ENCODE measurements at regions not wholly inside any gene's neighbourhood (a gene's known extent, or its start where the extent isn't known, plus 50 kb on each side); places are given as distances from the start of the nearest gene placed in this dataset.

DNA sequence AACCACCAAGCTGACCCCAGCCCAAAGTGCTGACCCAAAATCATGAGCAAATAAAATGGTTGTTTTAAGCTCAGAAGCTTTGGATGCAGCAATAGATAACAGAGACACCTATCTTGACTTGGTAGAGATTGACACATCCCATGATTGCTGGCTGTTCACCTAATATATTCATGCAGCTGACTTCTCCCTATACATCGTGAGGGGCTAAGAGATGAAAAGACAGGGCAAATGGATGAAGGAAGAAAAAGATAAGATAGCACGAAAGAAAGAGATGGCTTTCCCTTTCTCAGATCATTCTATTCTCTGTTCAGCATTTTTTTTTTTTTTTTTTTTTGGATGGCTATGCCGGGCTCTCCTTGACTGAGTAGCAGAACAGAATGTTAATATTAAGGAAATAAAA is 141.5 kb upstream of the ADAMTS9 start:
- TF ChIP-seq, protein P1, sequence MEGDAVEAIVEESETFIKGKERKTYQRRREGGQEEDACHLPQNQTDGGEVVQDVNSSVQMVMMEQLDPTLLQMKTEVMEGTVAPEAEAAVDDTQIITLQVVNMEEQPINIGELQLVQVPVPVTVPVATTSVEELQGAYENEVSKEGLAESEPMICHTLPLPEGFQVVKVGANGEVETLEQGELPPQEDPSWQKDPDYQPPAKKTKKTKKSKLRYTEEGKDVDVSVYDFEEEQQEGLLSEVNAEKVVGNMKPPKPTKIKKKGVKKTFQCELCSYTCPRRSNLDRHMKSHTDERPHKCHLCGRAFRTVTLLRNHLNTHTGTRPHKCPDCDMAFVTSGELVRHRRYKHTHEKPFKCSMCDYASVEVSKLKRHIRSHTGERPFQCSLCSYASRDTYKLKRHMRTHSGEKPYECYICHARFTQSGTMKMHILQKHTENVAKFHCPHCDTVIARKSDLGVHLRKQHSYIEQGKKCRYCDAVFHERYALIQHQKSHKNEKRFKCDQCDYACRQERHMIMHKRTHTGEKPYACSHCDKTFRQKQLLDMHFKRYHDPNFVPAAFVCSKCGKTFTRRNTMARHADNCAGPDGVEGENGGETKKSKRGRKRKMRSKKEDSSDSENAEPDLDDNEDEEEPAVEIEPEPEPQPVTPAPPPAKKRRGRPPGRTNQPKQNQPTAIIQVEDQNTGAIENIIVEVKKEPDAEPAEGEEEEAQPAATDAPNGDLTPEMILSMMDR (IDR thresholded peaks at IDR 0.05): no peak
- no peak for TF ChIP-seq ZFX (IDR thresholded peaks at IDR 0.05; ENCODE audit: borderline replicate concordance)
